PC-3 (cell line): ENCODE measurements at regions not wholly inside any gene's neighbourhood (a gene's known extent, or its start where the extent isn't known, plus 50 kb on each side); places are given as distances from the start of the nearest gene placed in this dataset.

Experiments used
- EZH2 ChIP-seq: fragments of 300-600 bp; sonication (generic); IDR thresholded peaks from one replicate; pipeline ENCODE4 v1.6.1; 2017; ENCODE audit warnings: antibody characterized with exemption, mild to moderate bottlenecking, low read length; ENCODE audit not compliant: unreplicated experiment
- EZH2phosphoT487 ChIP-seq: fragments of 300-600 bp; sonication (generic); IDR thresholded peaks from 2 replicates; pipeline ENCODE4 v1.6.1; 2018; ENCODE audit warnings: mild to moderate bottlenecking, antibody characterized with exemption, low read length, borderline replicate concordance
- TF ChIP-seq, protein P1 (sequence below): fragments of 300-600 bp; sonication (generic); conservative IDR thresholded peaks from 2 replicates; pipeline ENCODE4 v1.5.1; 2017; ENCODE audit warnings: antibody characterized with exemption, low read depth, mild to moderate bottlenecking, low read length

DNA sequence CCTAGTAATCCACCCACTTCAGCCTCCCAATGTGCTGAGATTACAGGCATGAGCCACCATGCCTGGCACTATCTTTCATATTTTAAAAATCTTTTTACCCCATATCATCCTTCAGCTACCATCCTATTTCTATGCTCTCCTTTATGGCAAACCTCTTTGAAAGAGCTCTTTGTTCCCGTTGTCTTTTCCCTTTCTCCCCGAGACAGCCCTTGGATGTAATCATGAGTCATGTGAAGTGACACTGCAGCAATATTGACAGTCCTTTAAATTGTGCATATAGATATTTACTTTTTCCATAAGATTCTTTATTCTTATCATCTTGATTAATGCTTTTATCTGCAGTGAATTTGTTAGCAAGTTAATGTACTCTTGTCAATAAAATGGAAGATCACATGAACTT, 286.6 kb downstream of the ANKRD7 start:
- TF ChIP-seq, protein P1, sequence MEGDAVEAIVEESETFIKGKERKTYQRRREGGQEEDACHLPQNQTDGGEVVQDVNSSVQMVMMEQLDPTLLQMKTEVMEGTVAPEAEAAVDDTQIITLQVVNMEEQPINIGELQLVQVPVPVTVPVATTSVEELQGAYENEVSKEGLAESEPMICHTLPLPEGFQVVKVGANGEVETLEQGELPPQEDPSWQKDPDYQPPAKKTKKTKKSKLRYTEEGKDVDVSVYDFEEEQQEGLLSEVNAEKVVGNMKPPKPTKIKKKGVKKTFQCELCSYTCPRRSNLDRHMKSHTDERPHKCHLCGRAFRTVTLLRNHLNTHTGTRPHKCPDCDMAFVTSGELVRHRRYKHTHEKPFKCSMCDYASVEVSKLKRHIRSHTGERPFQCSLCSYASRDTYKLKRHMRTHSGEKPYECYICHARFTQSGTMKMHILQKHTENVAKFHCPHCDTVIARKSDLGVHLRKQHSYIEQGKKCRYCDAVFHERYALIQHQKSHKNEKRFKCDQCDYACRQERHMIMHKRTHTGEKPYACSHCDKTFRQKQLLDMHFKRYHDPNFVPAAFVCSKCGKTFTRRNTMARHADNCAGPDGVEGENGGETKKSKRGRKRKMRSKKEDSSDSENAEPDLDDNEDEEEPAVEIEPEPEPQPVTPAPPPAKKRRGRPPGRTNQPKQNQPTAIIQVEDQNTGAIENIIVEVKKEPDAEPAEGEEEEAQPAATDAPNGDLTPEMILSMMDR: no peak
- no peak for TF ChIP-seq EZH2phosphoT487
- no peak for TF ChIP-seq EZH2
